Sigmoid colon (tissue), 6 donors: ENCODE measurements at regions not wholly inside any gene's neighbourhood (a gene's known extent, or its start where the extent isn't known, plus 50 kb on each side); places are given as distances from the start of the nearest gene placed in this dataset.
"Not testable (repeated sequence)": the region's sequence is repeated elsewhere in the genome, so short reads cannot be mapped to it uniquely, and the experiment has no call there.

Source experiments
- DNase-seq: peaks from one replicate; pipeline ENCODE4 v3.0.0-alpha.2; 2019
- H3K27ac ChIP-seq, 4 donors: fragments of 200-600 bp; sonication (generic); one replicate each; pipeline ENCODE4 v1.5.1; 2016 to 2019; ENCODE audit warnings: mild to moderate bottlenecking in 1 of 4
- H3K27me3 ChIP-seq, 3 donors: fragments of 200-600 bp; sonication (generic); one replicate each; pipeline ENCODE4 v1.5.1; 2019; ENCODE audit warnings: mild to moderate bottlenecking in 1 of 3
- H3K36me3 ChIP-seq, 4 donors: fragments of 200-600 bp; sonication (generic); one replicate each; pipeline ENCODE4 v1.5.1; 2016 to 2019
- H3K4me1 ChIP-seq, 4 donors: fragments of 200-600 bp; sonication (generic); one replicate each; pipeline ENCODE4 v1.5.1; 2017 to 2019
- H3K4me3 ChIP-seq, 4 donors: fragments of 200-600 bp; sonication (generic); one replicate each; pipeline ENCODE4 v1.5.1; 2017 to 2019; ENCODE audit warnings: mild to moderate bottlenecking in 2 of 4, moderate library complexity in 1 of 4
- H3K9me3 ChIP-seq, 4 donors: fragments of 200-600 bp in 3 of 4; sonication (generic) in 3 of 4; one replicate each; pipeline versions ENCODE4 v1.5.1 to v1.6.1; 2013 to 2019
- EP300 ChIP-seq, 4 donors: sonication (generic); formaldehyde crosslinking; IDR thresholded peaks; one replicate each; pipeline ENCODE4 v1.6.1; 2017; ENCODE audit warnings: antibody characterized with exemption in 4 of 4
- POLR2A ChIP-seq, 2 donors: fragments of 450-650 bp; IDR thresholded peaks; one replicate each; pipeline ENCODE4 v1.6.1; 2016; ENCODE audit warnings: antibody characterized with exemption in 2 of 2, mild to moderate bottlenecking in 2 of 2, moderate library complexity in 2 of 2
- POLR2AphosphoS5 ChIP-seq, 4 donors: sonication (generic); formaldehyde crosslinking; IDR thresholded peaks; one replicate each; pipeline ENCODE4 v1.6.1; 2017; ENCODE audit warnings: antibody characterized with exemption in 4 of 4
- WGBS, 2 donors: extraction: QIAGEN DNeasy Blood & Tissue Kit; methylation state at CpG; one replicate each; pipeline ENCODE4 v1.1.7; 2013; 5-methylcytosine and 5-hydroxymethylcytosine counted together
- intact Hi-C: fragments of 100-400 bp; cut with DNase I; formaldehyde crosslinking; loops from one replicate; pipeline ENCODE4 v1.15.1; 2023
- TF ChIP-seq, protein P1 (sequence below), 4 experiments: fragments of 450-650 bp in 3 of 4; fragments of 200-600 bp in 1 of 4; IDR thresholded peaks; one replicate each; pipeline ENCODE4 v1.5.1; 2016 to 2019; ENCODE audit warnings: antibody characterized with exemption in 4 of 4, mild to moderate bottlenecking in 3 of 4, moderate library complexity in 2 of 4
- donor health status: healthy with polysubstance abuse.
- donor health status: healthy.

- no peaks in the 10 kb centered on the region for H3K4me1 ChIP-seq
- peaks cover 0 to 3% (median 0%) of the 10 kb centered on the region in 4 donors for H3K9me3 ChIP-seq
- H3K4me3 ChIP-seq = no peak overlapping the region
- no peak for DNase-seq
- H3K36me3 ChIP-seq = no peaks in the 10 kb centered on the region
- no peaks in the 10 kb centered on the region for H3K27me3 ChIP-seq
- no peak overlapping the region for H3K27ac ChIP-seq
- WGBS, 2 donors = 73 to 82% methylated on average over 6 of the region's 6 CpGs
- intact Hi-C loops = no loop called here
- no peak for TF ChIP-seq POLR2AphosphoS5 (IDR thresholded peaks at IDR 0.05)
- TF ChIP-seq EP300 (IDR thresholded peaks at IDR 0.05) = no peak
- TF ChIP-seq, protein P1, sequence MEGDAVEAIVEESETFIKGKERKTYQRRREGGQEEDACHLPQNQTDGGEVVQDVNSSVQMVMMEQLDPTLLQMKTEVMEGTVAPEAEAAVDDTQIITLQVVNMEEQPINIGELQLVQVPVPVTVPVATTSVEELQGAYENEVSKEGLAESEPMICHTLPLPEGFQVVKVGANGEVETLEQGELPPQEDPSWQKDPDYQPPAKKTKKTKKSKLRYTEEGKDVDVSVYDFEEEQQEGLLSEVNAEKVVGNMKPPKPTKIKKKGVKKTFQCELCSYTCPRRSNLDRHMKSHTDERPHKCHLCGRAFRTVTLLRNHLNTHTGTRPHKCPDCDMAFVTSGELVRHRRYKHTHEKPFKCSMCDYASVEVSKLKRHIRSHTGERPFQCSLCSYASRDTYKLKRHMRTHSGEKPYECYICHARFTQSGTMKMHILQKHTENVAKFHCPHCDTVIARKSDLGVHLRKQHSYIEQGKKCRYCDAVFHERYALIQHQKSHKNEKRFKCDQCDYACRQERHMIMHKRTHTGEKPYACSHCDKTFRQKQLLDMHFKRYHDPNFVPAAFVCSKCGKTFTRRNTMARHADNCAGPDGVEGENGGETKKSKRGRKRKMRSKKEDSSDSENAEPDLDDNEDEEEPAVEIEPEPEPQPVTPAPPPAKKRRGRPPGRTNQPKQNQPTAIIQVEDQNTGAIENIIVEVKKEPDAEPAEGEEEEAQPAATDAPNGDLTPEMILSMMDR (IDR thresholded peaks at IDR 0.05) = no peak
- TF ChIP-seq POLR2A (IDR thresholded peaks at IDR 0.05) = no peak
Observed at GRCh38 chr21:13368200-13368599, 241.4 kb upstream of the POTED start.

DNA sequence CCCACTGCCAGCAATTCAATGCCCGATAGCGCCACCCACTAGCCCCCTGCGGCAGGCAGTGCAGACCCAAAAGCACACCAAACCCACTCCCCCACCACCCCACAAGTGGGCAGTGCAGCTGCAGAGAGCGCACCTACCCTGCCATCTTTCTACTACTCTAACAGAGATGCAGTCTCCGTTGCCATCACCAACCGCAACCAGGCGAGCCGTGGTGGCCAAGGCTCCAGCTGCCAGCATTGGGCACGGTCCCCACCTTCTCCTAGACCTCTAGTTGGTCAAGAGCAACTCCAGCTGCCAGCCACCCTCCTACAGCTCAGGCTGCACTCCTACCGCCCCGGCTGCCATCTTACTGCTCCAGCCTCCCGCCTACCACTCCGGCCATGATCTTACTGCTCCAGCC lies 236.9 kb upstream of the POTED start:
- H3K27ac ChIP-seq, DNase-seq, H3K9me3 ChIP-seq, H3K36me3 ChIP-seq, H3K27me3 ChIP-seq, H3K4me3 ChIP-seq, H3K4me1 ChIP-seq, intact Hi-C loops: not testable (repeated sequence)
- 93 to 95% methylated on average over 11 to 12 of the region's 13 CpGs for WGBS, 2 donors

DNA sequence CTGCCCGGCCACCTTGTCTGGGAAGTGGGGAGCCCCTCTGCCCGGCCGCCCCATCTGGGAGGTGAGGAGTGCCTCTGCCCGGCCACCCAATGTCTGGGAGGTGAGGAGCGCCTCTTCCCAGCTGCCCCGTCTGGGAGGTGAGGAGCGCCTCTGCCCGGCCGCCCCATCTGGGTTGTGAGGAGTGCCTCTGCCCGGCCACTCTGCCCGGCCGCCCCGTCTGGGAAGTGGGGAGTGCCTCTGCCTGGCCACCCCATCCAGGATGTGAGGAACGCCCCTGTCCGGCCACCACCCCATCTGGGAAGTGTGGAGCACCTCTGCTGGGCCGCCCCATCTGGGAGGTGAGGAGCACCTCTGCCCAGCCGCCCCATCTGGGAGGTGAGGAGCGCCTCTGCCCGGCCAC lies 230.6 kb upstream of the POTED start:
- DNase-seq, H3K27ac ChIP-seq, H3K9me3 ChIP-seq, H3K27me3 ChIP-seq, H3K36me3 ChIP-seq, H3K4me1 ChIP-seq, intact Hi-C loops, H3K4me3 ChIP-seq: not testable (repeated sequence)
- WGBS, 2 donors = 87 to 88% methylated on average over 19 of the region's 19 CpGs

- H3K4me3 ChIP-seq, H3K27me3 ChIP-seq, DNase-seq, H3K4me1 ChIP-seq, H3K27ac ChIP-seq, H3K36me3 ChIP-seq, H3K9me3 ChIP-seq, intact Hi-C loops: not testable (repeated sequence)
- WGBS, 2 donors = 83 to 88% methylated on average over 18 of the region's 18 CpGs
Observed at GRCh38 chr21:13379566-13379965, 230.0 kb upstream of the POTED start.

DNA sequence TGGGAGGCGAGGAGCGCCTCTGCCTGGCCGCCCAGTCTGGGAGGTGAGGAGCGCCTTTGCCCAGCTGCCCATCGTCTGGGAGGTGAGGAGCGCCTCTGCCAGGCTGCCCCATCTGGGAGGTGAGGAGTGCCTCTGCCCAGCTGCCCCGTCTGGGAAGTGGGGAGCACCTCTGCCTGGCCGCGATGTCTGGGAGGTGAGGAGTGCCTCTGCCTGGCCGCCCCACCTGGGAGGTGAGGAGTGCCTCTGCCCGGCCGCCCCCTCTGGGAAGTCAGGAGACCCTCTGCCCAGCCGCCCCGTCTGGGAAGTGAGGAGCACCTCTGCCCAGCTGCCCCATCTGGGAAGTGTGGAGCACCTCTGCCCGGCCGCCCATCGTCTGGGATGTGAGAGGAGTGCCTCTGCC lies 229.0 kb upstream of the POTED start:
- H3K4me1 ChIP-seq, H3K27me3 ChIP-seq, H3K36me3 ChIP-seq, H3K4me3 ChIP-seq, H3K27ac ChIP-seq, DNase-seq, intact Hi-C loops, H3K9me3 ChIP-seq: not testable (repeated sequence)
- 80 to 88% methylated on average over 17 of the region's 17 CpGs for WGBS, 2 donors

GRCh38 chr21:13384143-13384542 lies 225.4 kb upstream of the POTED start:
- H3K4me3 ChIP-seq, H3K9me3 ChIP-seq, H3K27ac ChIP-seq, H3K36me3 ChIP-seq, DNase-seq, H3K4me1 ChIP-seq, intact Hi-C loops, H3K27me3 ChIP-seq: not testable (repeated sequence)
- 43 to 46% methylated on average over 3 of the region's 3 CpGs for WGBS, 2 donors

GRCh38 chr21:13409184-13409583 lies 200.4 kb upstream of the POTED start:
- H3K27ac ChIP-seq, H3K9me3 ChIP-seq, H3K27me3 ChIP-seq, H3K36me3 ChIP-seq, H3K4me1 ChIP-seq, H3K4me3 ChIP-seq, DNase-seq, intact Hi-C loops: not testable (repeated sequence)

- intact Hi-C loops, DNase-seq, H3K27ac ChIP-seq, H3K4me1 ChIP-seq, H3K4me3 ChIP-seq, H3K27me3 ChIP-seq, H3K9me3 ChIP-seq, H3K36me3 ChIP-seq: not testable (repeated sequence)
- WGBS, 2 donors = 65 to 93% methylated on average over 1 of the region's 1 CpG
Observed at GRCh38 chr21:13435863-13436262, 173.7 kb upstream of the POTED start.

DNA sequence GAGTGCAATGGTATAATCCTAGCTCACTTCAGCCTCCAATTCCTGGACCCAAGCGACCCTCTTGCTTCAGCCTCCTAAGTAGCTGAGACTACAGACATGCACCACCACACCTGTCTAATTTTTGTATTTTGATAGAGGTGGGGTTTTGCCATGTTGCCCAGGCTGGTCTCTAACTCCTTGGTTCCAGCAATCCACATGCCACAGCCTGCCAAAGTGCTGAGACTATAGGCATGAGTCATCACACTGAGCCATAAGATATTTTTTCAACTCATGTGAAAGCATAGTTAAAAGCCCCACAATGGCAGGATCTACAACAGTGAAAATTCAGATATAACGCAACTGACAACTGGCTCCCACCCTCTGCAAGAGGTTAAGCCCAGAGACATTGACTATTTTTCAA lies 161.8 kb upstream of the POTED start:
- H3K27me3 ChIP-seq, H3K36me3 ChIP-seq, intact Hi-C loops, DNase-seq, H3K9me3 ChIP-seq, H3K4me3 ChIP-seq, H3K4me1 ChIP-seq, H3K27ac ChIP-seq: not testable (repeated sequence)
- WGBS, 2 donors = 45 to 59% methylated on average over 2 of the region's 2 CpGs

DNA sequence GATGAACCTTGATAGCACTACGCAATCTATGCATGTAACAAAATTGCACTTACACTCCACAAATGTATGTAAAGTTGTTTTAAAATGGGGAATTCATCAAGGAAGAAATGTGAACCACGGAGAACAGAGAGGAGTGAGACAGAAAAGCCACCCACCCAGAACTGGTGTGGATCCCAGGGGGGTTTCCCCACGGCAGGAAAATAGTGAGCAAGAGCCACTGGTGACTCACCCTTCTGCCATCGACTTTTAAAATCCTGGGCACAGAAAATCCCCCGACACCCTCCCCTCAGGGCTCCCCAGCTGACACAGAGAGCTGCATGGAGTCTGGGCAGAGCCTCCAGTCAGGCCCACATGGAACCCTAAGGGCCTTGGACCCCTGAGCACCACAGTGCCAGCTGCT lies 146.0 kb upstream of the POTED start:
- 53 to 64% methylated on average over 5 of the region's 5 CpGs for WGBS, 2 donors
- intact Hi-C loops = not testable (repeated sequence)

More for the DNA sequence above, 146.0 kb upstream of the POTED start:
- H3K36me3 ChIP-seq, DNase-seq, H3K9me3 ChIP-seq, H3K27me3 ChIP-seq, H3K27ac ChIP-seq, H3K4me3 ChIP-seq, H3K4me1 ChIP-seq: not testable (repeated sequence)
